Breast epithelium (tissue), 4 donors: ENCODE measurements at regions not wholly inside any gene's neighbourhood (a gene's known extent, or its start where the extent isn't known, plus 50 kb on each side); places are given as distances from the start of the nearest gene placed in this dataset.

Source experiments
- DNase-seq, 2 donors: peaks; one replicate each; pipeline ENCODE4 v3.0.0-alpha.2; 2019; ENCODE audit warnings: low spot score in 2 of 2
- H3K27ac ChIP-seq, 2 donors: fragments of 200-600 bp; sonication (generic) in 1 of 2; one replicate each; pipeline ENCODE4 v1.5.1; 2016 to 2019; ENCODE audit warnings: mild to moderate bottlenecking in 1 of 2
- H3K27me3 ChIP-seq, 2 donors: fragments of 200-600 bp; sonication (generic) in 1 of 2; one replicate each; pipeline versions ENCODE4 v1.5.1 to v1.6.0; 2017 to 2019; ENCODE audit warnings: control low read depth in 1 of 2, mild to moderate bottlenecking in 1 of 2
- H3K36me3 ChIP-seq: fragments of 200-600 bp; one replicate; pipeline ENCODE4 v1.5.1; 2019
- H3K4me1 ChIP-seq, 2 donors: fragments of 200-600 bp; sonication (generic); one replicate each; pipeline ENCODE4 v1.5.1; 2016 to 2019; ENCODE audit warnings: control low read depth in 1 of 2
- H3K4me3 ChIP-seq, 3 donors: fragments of 200-600 bp; sonication (generic); 1 replicate in 2 of 3; 2 replicates in 1 of 3; pipeline ENCODE4 v1.5.1; 2016 to 2019; ENCODE audit warnings: mild to moderate bottlenecking in 3 of 3, moderate library complexity in 2 of 3
- H3K9me3 ChIP-seq, 2 donors: fragments of 200-600 bp; sonication (generic) in 1 of 2; one replicate each; pipeline ENCODE4 v1.5.1; 2016 to 2019; ENCODE audit warnings: control low read depth in 1 of 2
- POLR2A ChIP-seq: fragments of 450-650 bp; IDR thresholded peaks from one replicate; pipeline ENCODE4 v1.6.1; 2016; ENCODE audit warnings: antibody characterized with exemption, mild to moderate bottlenecking, moderate library complexity
- POLR2AphosphoS5 ChIP-seq, 3 donors: sonication (generic); formaldehyde crosslinking; IDR thresholded peaks; one replicate each; pipeline ENCODE4 v1.6.1; 2017; ENCODE audit warnings: antibody characterized with exemption in 3 of 3
- intact Hi-C: fragments of 100-400 bp; cut with DNase I; formaldehyde crosslinking; loops from one replicate; pipeline ENCODE4 v1.15.1; 2023; ENCODE audit warnings: low total_unique reads
- TF ChIP-seq, protein P1 (sequence below), 3 donors: fragments of 450-650 bp; IDR thresholded peaks; one replicate each; pipeline ENCODE4 v1.5.1; 2016 to 2017; ENCODE audit warnings: antibody characterized with exemption in 3 of 3, mild to moderate bottlenecking in 3 of 3, moderate library complexity in 3 of 3

DNA sequence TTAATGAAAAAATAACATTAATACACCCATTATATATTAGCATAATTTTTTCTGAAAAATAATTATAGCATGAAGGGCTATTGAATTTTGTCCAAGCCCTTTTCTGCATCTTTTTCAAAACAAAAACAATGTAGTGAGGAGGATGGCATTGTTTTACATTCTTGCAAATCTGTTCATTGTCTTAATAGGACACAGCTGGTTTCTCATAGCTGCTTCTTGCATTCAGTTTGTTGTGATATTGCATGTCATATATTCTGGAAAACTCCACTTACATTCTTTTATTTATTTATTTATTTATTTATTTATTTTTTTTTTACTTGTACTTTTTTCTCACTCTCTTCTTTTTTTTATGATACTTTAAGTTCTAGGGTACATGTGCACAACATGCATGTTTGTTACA is 107.4 kb downstream of the NR1D2 start:
- H3K27ac ChIP-seq, result no peak overlapping the region
- intact Hi-C loops, result no loop called here
- no peaks in the 10 kb centered on the region for H3K4me1 ChIP-seq
- H3K36me3 ChIP-seq, result no peaks in the 10 kb centered on the region
- TF ChIP-seq, protein P1, sequence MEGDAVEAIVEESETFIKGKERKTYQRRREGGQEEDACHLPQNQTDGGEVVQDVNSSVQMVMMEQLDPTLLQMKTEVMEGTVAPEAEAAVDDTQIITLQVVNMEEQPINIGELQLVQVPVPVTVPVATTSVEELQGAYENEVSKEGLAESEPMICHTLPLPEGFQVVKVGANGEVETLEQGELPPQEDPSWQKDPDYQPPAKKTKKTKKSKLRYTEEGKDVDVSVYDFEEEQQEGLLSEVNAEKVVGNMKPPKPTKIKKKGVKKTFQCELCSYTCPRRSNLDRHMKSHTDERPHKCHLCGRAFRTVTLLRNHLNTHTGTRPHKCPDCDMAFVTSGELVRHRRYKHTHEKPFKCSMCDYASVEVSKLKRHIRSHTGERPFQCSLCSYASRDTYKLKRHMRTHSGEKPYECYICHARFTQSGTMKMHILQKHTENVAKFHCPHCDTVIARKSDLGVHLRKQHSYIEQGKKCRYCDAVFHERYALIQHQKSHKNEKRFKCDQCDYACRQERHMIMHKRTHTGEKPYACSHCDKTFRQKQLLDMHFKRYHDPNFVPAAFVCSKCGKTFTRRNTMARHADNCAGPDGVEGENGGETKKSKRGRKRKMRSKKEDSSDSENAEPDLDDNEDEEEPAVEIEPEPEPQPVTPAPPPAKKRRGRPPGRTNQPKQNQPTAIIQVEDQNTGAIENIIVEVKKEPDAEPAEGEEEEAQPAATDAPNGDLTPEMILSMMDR (IDR thresholded peaks at IDR 0.05), result no peak
- no peak for TF ChIP-seq POLR2AphosphoS5 (IDR thresholded peaks at IDR 0.05)
- TF ChIP-seq POLR2A, result no peak
- no peaks in the 10 kb centered on the region for H3K27me3 ChIP-seq
- no peak for DNase-seq
- no peaks in the 10 kb centered on the region for H3K9me3 ChIP-seq
- H3K4me3 ChIP-seq, result no peak overlapping the region

DNA sequence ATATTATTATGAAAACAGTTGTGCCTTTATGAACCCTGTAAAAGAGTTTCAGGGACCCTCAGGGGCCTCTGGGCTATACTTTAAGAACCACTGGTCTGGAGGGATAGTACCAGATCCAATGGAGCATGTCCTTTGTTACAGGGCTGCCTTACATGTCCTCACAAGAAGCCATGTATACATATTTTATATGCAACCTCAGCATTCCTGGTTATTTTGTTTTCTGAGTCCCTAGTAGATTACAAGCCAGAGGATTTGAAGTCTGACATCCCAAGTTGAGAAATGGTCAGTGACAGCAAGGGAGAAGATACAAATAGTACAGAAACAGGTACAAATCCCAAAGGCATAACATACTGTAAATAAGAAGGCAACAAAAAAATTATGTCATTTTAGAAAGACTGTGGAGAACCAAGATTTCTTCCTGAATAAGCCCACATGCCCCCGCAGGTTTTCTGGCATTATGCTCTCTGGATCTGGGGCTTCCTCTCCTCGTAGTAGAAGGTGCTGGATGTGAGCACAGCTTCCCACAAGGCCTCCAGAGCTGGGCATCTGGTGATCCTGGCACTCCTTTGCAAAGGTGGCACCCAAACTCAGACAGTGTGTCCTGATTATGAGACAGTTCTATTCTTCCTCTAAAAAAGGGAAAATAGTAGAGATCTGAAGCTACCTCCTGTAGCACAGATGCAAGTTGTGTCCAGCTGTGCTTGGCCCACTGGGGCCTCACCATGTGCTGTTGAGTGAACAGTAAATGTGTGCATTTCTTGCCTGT is 114.0 kb downstream of the NR1D2 start:
- Histone ChIP-seq H3K36me3 (no peaks in the 10 kb centered on the region), H3K27me3 (no peaks in the 10 kb centered on the region), H3K27ac (peak overlapping the region; percentile 33 to 40), H3K4me3 (no peak overlapping the region), H3K9me3 (no peaks in the 10 kb centered on the region), H3K4me1 (no peaks in the 10 kb centered on the region)
- intact Hi-C loops, result no loop called here
- no peak for DNase-seq
- TF ChIP-seq POLR2A (no peak), POLR2AphosphoS5 (IDR thresholded peaks at IDR 0.05) (no peak)
- TF ChIP-seq, protein P1 (IDR thresholded peaks at IDR 0.05), result no peak

DNA sequence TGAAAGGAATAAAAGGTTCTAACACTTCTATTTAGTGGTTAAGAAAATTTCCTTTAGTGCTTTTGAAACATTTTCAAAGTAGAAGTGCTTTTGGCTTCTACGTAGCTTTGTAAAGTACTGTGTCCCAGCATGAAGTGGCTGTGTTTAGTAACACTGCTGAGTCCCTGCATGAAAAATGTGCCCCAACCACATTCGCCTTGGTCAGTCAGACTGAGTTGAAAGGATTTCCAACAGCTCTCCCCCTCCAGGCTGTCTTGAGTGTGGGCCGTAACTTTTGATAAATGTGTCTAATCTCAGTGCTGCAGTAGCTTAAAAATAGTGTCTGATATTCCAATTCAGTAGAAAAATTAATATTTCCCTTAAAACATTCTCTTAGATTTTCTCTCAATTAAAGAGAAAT is 115.0 kb downstream of the NR1D2 start:
- no peaks in the 10 kb centered on the region for H3K9me3 ChIP-seq
- peak in 1 of 2 donors; percentile 54 for DNase-seq
- no peaks in the 10 kb centered on the region for H3K4me1 ChIP-seq
- intact Hi-C loops, result no loop called here
- no peak for TF ChIP-seq POLR2AphosphoS5 (IDR thresholded peaks at IDR 0.05)
- TF ChIP-seq, protein P1 (IDR thresholded peaks at IDR 0.05), result no peak
- H3K36me3 ChIP-seq, result no peaks in the 10 kb centered on the region
- no peak overlapping the region for H3K4me3 ChIP-seq
- no peaks in the 10 kb centered on the region for H3K27me3 ChIP-seq
- peak overlapping the region in 1 of 2 donors; percentile 33 for H3K27ac ChIP-seq

DNA sequence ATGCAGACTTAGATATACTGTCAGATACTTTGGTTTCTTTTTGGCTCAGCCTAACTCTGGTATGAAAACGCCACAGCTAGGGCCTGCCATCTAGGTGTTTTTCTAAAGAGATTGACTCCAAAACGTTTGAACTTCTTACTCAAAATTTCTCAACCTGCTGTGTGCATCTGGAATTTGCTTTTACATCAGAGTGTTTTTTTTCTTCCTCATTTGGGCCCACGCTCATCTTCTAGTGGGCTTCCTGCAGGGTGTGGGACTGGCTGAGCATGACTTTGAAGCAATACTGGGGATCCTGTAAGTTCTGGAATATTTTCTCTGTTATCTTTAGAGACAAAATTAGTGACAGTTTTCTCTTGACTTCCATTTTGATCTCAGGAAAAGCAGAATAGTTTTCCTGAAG is 117.8 kb downstream of the NR1D2 start:
- Histone ChIP-seq H3K4me3 (no peak overlapping the region), H3K9me3 (no peaks in the 10 kb centered on the region), H3K27me3 (no peaks in the 10 kb centered on the region), H3K4me1 (no peaks in the 10 kb centered on the region), H3K27ac (no peak overlapping the region), H3K36me3 (no peaks in the 10 kb centered on the region)
- DNase-seq, result no peak
- no peak for TF ChIP-seq POLR2A
- intact Hi-C loops, result no loop called here
